GM21576 (cell line): ENCODE measurements at regions not wholly inside any gene's neighbourhood (a gene's known extent, or its start where the extent isn't known, plus 50 kb on each side); places are given as distances from the start of the nearest gene placed in this dataset.
"Not testable (repeated sequence)": the region's sequence is repeated elsewhere in the genome, so short reads cannot be mapped to it uniquely, and the experiment has no call there.

Experiments
- ATAC-seq: cut with Tn5 transposase; IDR thresholded peaks from one replicate; pipeline ENCODE4 v1.9.1; 2021; ENCODE audit warnings: mild to moderate bottlenecking, moderate library complexity; ENCODE audit not compliant: unreplicated experiment

DNA sequence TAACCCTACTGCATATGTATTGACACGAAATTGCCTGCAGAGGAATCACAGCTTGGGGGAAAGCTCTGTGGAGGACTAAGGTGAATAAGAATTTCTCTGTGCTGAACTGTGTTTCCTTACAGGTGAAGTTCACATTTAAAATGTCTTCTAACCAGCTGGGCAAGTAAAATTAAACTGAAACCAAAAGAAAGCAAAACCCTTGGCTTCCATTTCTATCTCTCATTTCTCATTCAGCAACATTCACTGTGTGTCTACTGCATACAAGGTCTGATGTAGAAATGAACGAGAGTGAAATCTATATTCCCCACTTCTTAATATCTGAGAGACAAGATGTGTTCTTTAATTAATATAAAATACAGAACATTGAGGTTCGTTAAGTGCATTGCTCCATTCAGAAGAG, 397.3 kb downstream of the SOX11 start:
- no peak for ATAC-seq

DNA sequence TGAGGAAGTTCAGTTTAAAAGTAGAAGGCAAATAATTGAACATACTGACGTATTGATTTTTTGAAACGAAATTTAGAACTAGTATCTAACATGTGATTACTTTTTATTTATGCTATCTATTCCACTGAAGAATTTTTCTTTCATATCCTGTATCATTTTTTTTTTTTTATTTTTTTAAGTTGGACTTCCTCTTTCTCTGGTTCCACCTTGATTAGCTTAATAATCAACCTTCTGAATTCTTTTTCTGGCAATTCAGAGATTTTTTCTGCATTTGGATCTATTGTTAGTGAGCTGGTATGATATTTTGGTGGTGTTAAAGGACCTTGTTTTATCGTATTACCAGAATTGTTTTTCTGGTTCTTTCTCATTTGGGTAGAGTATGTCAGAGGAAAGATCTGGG, 411.2 kb downstream of the SOX11 start:
- ATAC-seq = no peak

DNA sequence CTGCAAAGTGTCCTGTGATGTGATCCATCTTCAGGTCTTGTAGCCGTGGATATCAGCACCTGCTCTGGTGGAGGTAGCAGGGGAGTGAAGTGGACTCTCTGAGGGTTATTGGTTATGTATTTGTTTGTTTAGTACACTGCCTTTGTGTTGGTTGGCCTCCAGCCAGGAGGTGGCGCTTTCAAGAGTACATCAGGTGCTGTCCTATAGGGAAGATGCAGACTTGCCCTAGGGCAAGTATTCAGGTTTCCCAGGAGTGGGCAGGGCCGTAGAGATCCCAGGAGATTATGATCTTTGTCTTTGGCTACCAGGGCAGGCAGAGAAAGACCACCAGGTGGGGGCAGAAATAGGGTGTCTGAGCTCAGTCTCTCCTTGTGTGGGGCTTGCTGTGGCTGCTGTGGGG, 411.8 kb downstream of the SOX11 start:
- ATAC-seq = no peak

DNA sequence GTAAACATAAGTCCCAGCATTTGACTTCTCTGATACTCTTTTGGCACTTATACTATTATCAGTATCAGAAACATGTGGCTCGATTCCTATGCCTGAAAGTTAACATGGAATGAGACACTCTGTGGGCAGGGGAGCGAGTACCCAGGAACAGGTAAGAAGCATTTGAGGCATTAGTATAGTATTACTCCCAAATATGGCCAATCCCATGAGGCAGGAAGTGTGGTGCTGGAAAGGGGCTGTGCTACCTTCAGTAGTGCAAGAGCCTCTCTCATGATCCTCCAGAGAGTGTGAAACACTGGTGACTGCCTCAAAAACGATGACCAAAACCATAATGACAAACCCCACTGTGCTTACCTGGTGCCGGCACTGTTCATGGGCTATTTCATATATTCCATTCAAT, 415.1 kb downstream of the SOX11 start:
- no peak for ATAC-seq

DNA sequence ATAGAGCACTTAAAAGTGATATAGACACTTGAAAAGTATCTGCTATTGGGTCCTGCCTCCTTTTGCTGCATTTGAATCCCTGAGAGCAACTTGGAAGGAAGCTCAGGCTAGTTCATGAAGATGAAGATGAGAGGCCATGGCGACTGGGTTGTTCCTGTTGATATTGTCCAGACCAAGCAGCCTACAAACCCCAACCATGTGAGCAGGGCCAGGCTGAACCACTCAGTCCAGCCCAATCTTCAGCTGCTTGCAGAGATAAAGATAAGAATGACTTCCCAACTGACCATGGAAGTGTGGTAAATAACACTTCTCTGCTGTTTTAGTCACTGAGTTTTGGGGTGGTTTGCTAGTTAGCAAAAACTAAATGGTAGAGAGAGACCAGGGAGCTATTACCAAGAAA, 417.6 kb downstream of the SOX11 start:
- ATAC-seq = no peak

DNA sequence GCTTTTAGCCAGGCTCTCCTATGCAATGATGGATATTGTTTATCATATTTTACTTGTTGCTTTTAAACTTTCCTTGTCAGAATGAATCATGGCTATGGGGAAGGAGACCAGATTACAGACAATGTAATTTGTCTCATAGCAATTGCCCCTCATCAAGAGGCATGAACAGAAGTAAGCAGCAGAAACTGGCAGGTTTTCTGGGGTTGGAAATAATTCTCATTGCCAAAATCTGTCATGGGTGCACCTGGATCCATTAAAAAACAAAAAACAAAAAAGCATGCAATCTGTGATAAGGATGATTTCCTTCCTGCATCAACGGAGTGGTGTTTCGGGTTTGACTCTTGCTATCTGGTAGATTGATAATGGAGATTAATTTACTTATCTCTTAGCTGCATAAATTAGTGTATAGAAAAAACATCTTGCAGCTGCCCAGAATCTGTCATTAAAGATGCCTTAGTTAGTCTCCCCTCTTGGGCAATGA, 419.6 kb downstream of the SOX11 start:
- ATAC-seq = no peak

DNA sequence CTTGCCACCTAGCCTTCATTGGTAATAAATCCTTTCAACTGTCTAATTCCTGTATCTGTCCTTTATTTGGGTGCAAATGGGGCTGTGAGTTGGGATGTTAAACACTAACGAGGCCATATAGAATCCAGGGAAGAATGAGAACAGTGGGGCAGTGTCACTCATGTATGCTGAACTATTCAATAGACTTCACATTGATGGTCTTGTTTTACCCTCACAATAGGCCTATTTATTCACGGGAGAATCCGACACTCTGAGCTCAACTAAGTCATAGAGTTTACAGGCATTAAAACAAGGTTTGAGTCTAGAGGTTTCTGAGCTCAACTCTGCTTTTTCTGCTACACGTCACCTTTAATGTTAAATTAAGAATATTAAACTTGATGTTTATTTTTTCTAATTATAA, 421.6 kb downstream of the SOX11 start:
- no peak for ATAC-seq

DNA sequence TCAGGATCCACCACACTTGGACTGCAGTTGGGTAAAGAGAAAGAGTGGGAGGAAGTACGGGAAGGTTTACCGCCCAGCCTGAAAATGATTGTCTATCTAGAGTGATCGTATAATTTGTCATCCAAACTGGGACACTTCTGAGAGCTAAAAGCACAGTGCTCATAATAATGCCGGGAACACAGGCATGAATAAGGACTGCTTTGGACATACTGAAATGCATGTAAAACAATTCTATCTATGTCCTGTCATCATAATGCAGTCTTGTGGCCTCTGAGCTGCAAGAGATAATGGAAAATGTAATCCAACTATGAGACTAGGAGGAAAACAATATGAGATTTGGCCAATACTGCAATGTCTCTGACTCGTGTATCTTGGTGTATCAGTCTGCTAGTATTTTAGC, 435.5 kb downstream of the SOX11 start:
- no peak for ATAC-seq

DNA sequence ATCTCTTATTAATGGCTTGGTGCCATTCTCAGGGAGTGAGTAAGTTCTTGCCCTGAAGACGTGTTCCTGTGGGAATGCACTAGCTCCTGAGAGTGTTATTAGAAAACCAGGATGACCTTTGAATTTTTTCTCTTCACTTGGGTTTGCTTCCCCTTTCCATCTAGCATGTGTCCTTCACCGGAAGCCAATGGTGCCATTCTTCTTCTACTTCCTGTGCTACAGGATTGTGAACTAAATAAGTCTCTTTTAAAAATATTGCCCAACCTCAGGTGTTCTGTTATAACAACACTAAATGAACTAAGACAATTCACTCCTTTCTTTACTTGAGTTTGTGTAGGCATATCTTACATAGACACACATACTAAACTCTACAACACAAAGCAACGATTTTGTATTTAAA, 447.0 kb downstream of the SOX11 start:
- no peak for ATAC-seq

DNA sequence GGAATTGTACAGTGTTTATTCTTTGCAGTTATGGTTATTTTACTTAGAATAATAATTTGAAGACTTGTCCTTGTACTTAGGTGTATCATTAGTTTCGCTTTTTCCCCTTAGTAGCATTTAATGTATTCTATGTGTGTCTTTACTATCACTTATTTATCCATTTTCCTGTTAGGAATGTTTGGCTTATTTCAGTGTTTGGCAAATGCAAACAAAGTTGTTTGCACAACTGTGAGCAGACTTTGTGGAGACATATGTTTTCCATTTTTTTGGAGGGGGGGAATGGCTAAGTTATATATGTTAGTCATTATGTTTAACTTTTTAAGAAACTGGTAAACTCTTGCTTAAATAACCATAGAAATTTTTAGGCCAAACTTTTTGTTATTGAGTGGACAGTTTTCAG, 447.7 kb downstream of the SOX11 start:
- ATAC-seq = no peak

DNA sequence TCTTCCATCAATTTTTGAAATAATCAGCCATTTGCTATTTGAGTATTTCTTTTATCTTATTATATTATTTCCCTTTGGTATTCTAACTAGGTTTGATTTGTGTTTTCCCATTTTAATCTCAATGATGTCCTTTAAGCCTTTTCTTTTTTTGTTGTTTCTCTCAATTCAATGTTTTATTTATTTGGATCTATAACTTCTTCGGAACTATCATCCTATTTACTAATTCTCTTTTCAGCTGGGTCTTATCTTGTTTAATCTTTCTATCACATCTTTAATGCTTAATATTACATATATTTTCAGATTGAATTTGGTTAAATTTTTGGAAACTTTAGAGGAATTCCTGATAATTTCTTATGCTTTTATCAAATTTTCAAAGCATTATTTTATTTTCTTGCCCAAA, 448.3 kb downstream of the SOX11 start:
- ATAC-seq = no peak

DNA sequence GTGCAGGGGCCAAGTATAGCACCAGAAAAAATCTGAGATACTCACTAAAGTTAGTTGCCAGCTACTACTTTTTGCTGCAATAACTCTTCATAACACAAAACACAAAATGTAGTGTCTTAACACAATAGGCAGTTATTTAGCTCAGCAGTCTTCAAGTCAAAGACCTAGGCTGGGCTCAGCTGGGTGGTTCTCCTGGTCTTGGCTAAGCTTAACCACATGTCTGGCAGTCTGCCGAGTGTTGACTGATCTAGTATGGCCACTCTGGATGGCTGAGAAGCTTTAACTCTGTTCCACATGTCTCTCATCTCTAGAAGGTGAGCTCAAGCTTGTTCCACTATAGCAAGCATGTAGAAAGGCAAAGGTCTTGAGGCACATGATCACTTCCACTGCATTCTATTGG, 451.6 kb downstream of the SOX11 start:
- ATAC-seq = no peak

DNA sequence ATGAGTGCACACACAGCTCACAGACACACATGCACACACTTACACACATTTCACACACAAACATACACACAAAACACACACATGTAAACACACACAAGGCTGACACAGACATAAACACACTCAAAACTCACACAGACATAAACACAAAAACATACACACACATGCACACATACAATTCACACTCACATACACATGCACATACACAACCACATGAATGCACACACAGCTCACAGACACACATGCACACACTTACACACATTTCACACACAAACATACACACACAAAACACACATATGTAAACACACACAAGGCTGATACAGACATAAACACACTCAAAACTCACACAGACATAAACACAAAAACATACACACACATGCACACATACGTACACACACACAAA, 455.0 kb downstream of the SOX11 start:
- ATAC-seq = not testable (repeated sequence)

DNA sequence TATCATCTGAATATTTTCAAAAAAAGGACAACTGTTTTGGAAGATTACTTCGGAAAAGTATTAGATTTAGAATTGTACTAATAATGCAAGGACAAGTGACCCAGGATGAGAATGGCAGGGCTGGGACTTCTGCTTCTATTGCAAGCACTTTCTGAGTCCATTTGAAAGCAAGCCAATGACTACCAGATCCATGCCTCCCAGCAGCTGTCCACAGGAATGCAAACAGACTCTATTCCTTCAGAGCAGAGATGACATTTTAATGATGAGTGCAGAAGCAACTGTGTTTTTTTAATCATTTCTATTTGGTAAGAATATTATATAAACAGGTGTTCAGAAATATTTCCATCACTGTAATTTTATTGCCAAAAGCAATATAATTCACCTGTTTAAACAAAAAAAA, 456.7 kb downstream of the SOX11 start:
- ATAC-seq = no peak

DNA sequence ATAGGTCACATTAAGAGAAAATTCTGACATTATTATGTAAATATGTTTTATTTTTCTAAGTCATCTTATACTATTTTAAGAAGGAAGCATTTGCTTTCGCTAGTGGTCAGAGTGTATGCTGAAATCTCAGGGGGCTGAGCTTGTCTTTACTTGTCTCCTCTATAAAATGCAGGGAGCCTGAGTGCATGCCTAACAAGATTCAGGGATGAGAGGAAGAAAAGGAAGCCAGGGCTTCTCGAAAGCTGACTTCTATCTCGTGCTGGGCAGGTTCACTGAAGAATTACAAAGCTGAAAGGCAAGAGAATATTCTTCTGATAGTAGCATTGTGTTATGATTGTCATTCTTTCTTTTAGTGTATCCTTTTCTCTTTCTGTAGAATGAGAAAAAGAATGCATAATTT, 467.4 kb downstream of the SOX11 start:
- ATAC-seq = no peak

DNA sequence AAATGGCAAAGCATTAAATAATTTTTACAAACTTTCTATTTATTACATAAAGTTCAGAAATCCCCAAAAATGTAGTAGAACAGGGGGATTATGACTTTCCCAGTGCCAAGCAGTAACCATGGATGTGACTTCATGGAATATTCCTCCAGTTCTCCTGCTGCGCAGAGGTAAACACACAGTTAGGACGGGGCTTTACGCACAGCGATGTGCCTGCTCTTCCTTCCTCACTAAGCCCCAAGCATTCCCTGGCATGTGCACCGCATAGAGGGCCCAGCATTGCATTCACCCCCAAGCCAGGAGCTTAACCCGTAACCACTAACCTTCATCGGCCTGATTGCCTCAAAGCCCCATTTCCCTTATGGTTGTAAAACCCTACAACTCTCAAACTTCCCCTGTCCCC, 471.7 kb downstream of the SOX11 start:
- no peak for ATAC-seq

DNA sequence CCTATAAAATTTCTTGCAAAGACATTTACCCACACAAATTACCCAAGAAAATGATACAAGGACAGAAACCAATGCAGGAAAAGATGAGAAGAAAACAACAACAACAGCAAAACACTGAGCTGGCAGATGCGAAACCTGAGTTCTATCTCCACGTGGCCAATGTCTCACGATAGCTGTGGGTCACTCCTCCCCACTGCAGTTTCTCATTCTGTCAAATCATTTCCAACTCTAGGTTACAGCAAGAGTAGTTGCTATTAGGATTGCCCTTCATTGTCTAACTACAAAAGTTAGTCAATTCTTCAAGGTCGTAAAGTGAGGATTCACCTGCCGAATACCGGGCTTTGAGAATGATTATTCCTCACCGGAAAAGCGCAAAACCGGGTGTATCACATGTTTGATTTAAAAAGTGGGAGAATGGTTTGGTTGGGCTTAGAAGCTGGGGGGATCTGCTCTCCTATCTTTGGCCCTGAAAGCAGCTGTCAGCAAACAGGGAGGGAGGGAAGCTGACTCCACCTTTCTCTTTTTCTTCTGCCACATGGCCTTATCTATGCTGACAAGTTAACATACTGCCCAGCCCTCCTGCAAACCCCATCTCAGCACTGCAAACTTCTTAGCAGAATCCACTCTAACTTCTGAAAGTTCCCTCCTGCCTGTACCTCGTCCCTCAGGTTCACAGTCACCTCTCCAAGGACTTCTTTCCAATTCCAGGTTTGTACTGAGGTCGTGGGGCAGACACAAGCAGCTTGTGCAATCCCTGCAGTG, 473.0 kb downstream of the SOX11 start:
- no peak for ATAC-seq

DNA sequence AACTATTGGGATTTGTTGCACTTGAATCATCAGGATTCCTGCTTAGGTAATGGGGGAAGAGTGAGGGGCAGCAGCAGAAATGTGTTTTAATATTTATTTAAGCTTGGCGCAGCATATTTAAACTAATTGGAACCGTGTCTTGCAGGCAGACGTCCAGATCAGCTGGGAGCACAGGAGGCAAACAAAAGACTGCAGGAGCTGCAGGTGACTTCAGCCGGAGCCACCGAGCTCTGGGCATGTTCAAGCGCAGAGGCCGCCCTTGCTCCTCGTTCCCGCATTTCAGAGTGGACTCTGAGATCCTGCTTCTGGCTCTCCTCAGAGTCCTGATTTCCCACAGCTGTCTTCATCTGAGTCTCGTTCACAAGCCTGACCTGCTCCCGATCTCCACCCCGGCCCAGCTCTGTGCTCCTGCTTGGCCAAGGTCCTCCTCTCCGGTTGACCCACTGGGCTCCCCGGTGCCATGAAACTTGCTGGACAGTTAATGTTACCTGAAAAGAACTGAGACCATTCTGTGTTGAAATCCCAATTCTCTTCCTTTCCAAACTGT, 475.5 kb downstream of the SOX11 start:
- ATAC-seq = no peak

DNA sequence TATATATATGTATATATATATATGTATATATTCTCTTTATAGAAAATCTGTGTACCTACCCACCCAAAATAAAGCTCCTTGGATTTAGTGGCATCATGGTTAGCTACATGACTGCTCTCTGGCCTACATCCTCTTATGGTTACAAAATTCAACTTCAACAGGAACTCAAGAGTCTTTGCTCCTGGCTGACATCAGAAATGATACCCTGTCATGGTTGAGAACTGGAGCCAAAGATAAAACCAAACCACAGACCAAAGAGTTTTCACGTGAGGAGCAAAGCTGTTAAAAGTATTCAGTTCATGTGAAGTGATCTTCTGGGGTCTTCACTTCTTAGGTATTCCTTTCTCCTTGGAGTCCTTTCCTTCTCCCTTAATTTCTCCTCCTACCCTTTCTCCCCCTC, 476.3 kb downstream of the SOX11 start:
- ATAC-seq = no peak

DNA sequence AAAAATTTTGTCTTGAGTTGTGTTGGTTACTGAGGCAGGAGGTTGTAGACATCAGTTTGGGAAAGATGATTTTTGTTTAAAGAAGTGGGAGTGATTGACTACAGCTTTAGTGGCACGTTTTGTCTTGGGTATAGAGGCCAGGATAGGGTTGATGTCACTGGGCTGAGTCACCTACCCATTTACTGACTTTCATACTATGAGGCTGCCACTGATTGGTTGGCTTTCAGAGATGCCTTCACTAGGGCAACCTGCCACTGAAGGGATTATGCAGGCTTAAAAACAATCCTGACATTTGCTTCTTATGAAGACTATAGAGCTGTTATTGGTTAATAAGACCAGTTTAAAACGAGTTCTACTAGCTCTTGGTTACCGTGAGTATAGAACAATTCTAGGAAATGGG, 479.1 kb downstream of the SOX11 start:
- no peak for ATAC-seq

DNA sequence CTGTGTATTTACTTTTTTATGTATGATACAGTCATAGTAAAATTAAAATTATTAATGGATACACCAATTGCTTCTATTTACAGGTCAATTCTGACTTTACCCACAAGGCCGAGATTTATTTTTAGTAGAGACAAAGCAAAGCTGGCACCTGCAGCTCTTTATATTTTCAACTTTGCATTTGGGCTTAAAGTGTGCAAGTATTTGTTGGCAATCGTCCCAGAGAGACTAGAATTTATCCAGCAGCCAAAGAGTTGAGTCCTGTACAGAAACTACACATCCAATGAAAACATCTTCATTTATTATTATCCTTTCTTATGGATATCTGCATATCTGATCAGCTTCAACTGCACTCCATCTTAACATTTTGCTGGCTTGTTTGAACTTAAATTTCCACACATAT, 485.6 kb downstream of the SOX11 start:
- ATAC-seq = no peak

DNA sequence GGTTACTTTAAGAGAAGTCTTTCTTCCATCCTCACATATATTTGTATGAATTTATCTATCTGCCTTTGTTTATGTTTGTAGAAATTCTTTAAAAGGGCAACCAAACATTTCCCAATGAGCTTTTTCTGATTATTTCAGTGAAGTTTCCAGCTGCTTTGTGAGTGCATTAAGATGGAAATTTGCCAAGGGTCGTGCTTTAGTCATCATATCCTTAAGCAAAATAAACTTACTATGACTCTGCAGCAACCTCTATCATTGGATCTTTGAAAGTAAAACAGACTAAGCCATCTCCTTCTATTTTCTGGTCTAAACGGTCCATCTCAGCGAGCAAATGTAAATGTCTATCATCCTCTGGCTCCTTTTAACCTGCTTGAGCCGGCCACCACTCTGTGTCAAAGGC, 489.3 kb downstream of the SOX11 start:
- ATAC-seq = no peak

DNA sequence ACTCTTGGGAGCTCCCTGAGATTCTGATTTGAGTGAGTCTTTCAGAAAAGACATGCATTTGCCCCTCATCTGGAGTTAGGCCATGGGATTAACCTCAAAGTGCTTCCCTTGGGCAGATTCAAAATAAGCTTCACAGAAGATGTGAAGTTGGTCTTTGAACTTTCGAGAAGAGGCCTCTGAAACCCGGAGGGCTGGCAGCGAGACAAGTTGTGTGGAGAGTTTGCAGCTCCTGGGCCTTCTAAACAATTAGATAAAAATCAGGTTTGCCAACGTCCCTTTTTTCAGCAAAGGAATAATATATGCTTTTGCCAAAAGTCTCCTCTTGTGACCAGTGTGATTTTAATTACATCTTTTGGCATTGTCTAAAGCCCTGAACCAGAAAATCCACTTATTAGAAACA, 489.7 kb downstream of the SOX11 start:
- no peak for ATAC-seq
